Stomach (tissue), 4 donors: ENCODE measurements at regions not wholly inside any gene's neighbourhood (a gene's known extent, or its start where the extent isn't known, plus 50 kb on each side); places are given as distances from the start of the nearest gene placed in this dataset.

Experiments
- CTCF ChIP-seq, 7 experiments: fragments of 450-650 bp in 4 of 7; fragments of 200-600 bp in 3 of 7; sonication (generic) in 3 of 7; IDR thresholded peaks; one replicate each; pipeline ENCODE4 v1.5.1; 2016 to 2019; ENCODE audit warnings: antibody characterized with exemption in 7 of 7, control low read depth in 2 of 7, mild to moderate bottlenecking in 1 of 7
- POLR2A ChIP-seq, 4 donors: fragments of 450-650 bp; IDR thresholded peaks; one replicate each; pipeline ENCODE4 v1.6.1; 2016; ENCODE audit warnings: antibody characterized with exemption in 4 of 4, control low read depth in 2 of 4, mild to moderate bottlenecking in 1 of 4, moderate library complexity in 1 of 4

GRCh38 chr14:53807542-53807941 is 149.1 kb downstream of the BMP4 start:
- TF ChIP-seq POLR2A (IDR thresholded peaks at IDR 0.05) (no peak), CTCF (IDR thresholded peaks at IDR 0.05) (no peak)
